ENCODE measurements at regions not wholly inside any gene's neighbourhood (a gene's known extent, or its start where the extent isn't known, plus 50 kb on each side); places are given as distances from the start of the nearest gene placed in this dataset.

DNA sequence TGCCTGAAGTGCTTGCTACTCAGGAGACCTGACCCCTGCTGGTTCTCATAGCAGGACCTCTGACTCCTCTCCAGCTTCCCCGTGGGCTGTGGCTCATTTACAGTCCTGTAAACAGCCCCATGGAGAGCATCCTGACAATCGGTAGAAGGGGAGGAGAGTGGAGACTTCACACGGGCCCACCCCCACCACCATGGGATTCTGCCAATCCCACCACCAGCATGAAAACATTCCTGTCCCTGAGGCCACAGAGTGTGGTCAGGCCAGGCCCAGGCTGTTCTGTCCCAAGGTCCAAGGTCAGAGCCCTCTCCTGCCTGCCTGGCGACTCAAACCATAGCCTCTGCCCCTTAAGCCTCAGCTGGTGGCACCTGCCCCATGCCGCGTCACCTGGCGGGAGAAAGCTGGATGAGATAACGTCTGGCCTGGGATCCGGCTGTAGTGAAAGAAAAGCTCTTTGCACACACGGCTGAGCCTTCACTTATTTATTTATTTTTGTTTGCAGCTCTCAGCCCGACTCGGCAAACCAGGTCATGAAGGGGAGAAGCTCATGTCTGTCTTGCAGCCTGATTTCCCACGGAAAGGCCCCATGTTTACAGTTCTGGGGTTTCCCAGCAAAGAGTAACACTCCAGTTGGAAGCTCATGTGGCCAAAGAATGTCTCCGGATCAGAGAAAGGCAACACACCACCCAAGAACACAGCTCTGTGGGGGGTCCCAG is 293.6 kb upstream of the ZMIZ1 start:
- no peak for DNase-seq (ENCODE audit: low spot score)

DNA sequence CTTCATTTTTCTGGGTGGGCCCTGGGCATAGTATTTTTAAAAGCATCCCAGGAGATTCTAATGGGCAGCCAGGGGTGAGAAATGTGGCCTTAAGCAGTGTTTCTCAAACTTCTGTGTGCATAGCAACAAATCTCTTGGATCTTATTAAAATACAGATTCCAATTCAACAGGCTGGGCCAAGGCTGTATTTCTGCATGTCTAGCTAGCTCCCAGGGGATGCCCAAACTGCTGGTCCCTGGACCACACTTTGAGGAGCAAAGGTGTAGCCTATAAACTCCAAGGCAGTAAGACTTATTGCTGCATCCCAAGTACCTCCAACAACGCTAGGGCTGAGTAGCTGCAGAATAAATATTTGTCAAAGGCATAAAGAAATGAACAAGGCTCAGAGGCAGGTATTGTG is 292.9 kb upstream of the ZMIZ1 start:
- no peak for DNase-seq (ENCODE audit: low spot score)

DNA sequence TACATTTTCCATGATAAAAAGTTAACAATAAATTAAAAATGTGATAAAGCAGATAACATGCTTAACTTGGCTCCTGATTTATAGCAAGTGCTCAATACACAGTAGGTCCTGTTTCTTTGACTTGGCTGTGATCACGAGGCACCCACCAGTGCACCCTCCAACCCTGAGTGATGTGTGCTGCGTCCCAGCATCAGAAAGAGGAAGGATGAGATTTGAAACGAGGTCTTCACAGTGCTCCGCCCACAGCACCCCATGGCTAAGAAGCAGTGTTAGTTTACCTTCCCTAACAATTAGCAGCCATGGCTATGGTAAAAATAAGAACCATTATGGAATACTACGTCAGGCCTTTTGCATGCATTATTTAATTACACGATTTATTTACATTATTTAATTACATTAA is 292.0 kb upstream of the ZMIZ1 start:
- no peak for DNase-seq (ENCODE audit: low spot score)

DNA sequence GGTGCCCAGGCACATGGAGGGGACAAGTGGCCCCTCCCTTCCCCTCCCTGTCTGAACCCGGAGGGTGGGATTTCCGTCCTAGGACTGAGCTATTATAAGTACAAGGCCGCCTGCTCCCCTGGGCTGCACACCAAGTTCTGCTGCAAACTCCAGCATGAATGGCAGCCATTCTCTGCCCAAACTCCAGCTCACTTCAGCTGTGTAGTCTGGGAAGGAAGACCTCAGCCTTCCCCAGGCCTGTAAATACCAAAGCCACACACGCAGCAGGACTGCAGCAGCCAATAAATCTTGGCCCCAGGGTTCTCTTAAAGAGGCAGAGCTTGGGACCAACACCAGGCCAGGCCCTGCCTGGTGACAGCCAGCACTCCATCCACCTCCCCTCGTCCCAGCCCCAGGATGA is 291.3 kb upstream of the ZMIZ1 start:
- DNase-seq (ENCODE audit: low spot score), result no peak

DNA sequence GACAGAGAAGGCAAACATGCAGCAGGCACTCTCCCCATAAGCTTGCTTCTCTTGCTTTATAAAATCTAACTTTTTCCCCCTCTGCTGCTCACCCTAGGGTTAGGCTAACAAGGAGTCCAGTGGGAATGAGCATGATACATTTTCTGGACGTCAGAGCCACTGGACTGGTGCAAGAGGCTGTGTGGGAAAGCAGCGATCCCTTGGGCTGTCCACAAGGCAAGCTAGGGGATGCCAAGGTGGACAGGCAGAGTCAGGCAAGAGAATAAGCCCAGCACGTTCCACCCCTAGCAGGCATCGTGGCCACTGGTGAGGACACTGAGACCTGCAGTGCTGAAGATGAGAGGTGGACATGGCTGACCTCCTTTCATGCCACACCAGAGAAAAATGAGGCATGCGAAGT is 290.9 kb upstream of the ZMIZ1 start:
- DNase-seq (ENCODE audit: low spot score), result no peak

DNA sequence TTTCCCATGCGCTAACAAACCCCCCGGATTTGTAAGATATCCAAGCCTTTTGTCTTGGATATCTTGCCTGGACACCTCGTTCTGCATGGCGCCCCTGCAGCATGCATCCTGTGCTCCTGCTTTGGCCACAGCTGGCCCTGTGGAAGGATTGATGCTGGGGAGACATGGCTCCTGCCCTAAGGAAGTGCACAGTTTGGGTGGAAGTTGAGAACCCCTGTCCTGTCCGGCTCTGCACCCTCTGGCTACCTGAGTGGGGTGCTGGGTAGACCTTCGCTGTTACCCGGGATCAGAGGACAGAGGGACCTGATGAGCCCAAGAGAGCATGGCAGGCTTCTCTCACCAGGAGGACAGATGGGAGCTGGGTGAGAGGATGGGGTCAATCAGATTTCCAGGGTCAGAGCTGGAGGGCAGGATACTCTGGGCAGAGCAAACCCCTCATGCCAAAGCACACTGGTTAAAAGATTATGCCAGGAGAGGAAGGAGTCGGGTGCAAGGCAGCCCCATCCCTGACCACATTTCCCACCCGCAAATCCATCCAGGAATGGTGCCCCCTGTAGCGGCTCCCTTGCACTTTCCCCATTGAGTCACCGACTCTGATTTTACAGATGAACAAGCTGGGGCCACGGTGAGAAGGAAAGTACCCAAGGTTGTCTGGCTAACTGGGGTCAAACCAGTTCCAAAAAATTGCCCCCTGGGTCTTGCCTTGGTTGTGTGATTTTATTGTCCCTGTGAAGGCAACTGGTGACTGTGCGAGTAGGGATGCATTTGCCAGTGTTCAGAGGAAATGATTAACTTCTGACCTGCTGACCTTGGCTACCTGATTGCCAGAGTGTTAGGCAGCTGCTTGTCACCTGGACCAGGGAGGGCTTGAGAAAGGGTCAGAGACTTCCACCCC is 290.1 kb upstream of the ZMIZ1 start:
- no peak for DNase-seq (ENCODE audit: low spot score)

DNA sequence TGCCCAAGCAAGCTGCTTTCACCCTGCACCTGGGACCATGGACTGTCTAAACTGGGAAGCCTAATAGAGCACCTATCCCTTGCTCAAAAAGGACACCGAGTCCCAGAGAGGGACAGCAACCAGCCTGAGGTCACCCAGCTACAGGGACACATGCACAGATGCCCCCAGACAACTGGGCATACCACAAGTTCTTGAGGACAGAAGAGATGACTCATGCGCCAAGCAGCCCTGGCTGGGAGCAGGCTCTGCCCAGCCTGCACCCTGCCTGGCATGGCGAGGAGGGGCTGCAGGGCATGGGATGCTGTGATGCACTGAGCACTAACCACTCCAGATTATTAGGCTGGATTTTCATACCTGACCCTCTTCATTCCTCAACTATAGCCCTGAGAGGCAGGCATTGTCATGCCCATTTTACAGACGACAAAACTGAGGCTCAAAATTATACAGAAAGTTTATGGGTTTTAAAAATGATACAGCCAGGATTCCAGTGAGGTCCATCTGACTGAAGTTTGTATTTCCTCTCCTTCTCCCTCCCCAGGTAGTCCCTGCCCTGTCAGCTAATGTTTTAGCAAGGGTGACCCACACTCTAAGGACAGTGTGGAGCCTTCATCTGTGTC is 289.3 kb upstream of the ZMIZ1 start:
- DNase-seq (ENCODE audit: low spot score), result no peak

DNA sequence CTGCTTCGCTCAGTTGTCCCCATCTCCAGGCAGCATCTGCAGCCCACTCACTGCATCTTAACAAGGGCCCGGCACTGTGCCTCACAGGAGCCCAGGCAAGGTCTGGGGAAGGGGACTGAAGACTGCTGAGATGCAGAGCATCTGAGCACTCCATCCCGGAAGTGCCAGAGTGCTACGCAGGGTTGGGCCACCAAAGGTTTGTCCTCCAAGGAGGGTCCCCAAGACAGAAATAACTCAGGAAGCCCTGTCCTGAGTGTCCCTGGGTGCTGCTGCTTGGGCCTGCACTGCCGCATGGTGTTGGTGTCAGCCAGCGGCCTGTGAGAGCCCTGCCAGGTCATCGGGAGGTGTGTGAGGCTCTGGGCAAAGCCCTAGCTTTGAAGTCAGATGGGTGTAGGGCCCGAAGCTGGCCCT is 288.2 kb upstream of the ZMIZ1 start:
- no peak for DNase-seq (ENCODE audit: low spot score)

DNA sequence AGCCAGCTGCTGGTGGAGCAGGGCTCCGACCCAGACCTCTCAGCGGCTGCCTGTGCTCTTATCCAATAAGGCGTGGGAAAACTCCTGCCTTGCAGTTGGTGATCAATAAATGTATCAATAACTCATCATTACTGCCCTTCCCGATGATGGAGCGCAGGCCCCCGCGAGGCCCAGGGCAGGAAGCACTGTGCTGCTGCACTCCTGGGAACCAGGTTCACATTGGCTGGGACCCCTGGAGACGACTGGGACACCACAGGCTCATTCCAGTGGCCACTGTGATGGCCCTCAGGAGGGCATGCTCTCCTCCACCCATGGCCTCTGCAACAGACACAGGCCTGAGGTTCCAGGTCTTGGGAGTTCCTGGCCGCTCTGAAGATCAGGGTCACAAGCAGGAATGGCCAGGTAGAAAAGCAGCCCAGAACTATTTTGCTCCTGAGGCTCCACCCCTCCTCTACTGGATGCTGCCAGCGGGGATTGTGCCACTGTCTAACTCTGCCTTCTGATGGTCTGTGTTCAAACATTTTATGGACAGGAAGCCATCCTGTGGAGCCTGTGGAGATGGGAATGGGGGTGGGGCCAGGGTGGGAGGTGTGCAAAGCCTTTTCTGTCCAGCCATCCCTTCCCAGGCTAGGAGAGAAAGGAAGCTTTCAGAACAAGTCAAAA is 287.4 kb upstream of the ZMIZ1 start:
- DNase-seq (ENCODE audit: low spot score), result no peak

DNA sequence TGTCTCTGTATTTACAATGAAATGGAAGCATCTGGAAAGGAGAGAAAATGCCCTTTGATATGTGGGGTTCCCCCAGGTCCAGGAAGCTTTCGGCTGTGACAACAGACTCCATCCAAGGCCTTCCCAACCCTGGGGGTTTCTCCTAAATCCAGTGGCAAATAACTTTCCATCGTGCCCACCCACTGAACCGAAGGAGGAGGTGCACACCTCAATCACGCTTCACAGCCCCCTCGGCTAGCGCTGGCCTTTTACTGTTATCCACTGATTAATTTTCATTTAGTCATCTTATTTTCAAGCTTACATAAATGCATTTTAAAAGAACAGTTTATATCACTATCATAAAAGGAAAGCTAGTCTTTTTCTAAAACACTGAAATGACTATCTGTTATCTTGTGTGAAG is 286.8 kb upstream of the ZMIZ1 start:
- DNase-seq (ENCODE audit: low spot score), result no peak

DNA sequence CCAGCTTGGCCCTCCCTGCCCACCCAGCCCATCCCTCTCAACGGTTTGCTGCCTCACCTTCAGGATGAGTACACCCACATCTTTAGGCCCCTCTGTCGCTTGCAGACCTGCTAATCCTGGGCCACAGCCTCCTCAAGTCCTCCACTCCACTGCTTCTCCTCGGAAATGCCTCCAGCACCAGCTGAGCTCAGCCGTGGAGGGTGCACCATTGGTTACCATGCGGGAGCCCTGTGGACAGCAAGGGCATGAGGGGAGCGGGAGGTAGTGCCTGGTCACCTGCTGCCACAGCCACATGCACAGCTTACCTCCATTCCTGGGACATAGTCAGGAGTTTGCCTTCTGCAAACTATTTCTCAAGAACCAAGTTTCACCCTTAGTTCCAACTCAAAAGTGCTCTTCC is 286.3 kb upstream of the ZMIZ1 start:
- no peak for DNase-seq (ENCODE audit: low spot score)

DNA sequence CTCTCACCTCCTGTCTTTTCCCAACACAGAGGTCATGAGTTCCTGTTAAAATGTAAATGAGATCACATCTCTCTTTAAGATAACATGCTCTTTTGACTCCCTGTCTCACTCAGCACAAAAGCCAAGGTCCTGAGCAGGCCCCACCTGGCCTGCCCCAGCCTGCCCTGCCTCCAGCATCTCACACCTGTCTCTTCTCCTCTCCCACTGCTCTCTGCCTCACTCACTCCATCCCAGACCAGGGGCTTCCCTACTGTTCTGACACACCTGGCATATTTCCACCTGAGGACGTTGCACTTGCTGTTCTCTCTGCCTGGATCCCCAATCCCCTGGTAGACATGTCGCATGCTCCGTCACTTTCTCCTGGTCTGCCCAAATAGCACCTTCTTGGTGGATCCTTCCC is 285.0 kb upstream of the ZMIZ1 start:
- DNase-seq (ENCODE audit: low spot score), result no peak

DNA sequence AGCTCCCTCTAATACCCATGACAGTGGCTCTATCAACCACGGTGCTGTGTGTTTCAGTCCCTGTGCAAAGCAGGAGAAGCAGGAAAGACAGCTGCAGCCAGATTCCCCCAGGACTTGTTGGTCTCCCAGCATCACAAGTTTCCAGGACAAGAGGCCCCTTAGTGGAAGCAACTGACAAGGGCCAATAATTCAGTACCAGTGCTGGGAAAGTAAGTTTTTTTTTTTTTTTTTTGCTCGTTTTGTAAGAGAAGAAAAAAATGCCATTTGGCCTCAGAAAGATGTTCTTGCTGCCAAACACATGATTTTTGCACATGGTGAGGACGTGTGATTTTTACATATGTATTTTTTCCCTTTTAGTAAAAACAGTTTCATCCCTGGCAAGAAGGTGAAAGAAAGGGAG is 284.2 kb upstream of the ZMIZ1 start:
- DNase-seq (ENCODE audit: low spot score), result no peak

DNA sequence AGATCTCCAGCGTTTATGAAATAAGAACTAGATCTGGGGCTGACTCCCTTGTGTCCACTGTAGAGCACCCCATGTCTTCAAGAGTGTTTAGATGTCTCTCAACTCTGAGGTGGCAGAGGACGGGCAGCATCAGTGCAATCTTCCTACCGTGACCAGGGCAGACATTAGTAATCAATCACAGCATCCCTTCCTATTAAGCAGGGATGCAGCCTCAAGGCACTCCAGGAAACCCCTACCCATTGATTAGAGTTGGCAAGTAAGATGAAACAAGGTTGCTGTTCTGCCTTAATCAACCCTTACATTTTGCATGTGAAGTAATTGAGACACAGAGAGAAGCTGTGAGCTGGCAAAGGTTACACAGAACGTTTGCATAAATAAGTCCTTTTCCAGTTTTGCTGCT is 283.7 kb upstream of the ZMIZ1 start:
- no peak for DNase-seq (ENCODE audit: low spot score)

DNA sequence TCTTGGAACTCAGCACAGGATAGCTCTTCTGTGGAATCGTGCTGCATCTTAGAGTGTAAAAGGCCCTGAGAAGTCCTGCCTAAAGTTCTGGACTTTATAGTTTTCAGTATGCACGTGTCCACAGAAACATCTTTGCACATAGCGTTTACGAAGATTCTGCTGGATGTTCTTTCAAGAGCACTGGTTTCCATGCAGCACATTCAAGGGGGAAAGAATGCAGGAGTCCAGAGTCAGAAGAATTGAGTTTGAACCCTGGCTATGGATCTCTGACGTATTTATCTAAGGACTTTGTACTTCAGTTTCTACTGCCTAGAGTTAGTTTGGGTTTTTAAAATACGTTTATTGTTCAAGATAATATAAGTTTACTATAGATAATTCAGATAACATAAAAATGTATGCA is 282.8 kb upstream of the ZMIZ1 start:
- no peak for DNase-seq (ENCODE audit: low spot score)

DNA sequence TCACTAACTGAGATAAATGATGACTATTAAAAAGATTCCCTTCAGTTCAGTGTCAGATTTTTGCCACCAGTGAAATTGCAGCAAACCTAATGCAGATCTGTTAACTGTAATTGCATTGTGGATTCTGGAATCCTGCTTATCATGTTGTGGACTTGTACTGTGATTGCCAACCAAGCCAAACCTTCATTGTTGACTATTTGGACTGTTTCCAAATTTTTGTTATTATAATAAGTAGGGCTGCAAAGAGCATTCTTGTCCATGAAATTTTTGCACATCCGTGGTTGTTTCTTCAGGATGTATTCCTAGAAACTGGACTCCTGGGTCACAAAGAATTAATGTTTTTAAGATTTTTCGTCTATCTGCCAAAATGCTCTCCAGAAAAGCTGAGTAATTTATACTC is 281.6 kb upstream of the ZMIZ1 start:
- no peak for DNase-seq (ENCODE audit: low spot score)

DNA sequence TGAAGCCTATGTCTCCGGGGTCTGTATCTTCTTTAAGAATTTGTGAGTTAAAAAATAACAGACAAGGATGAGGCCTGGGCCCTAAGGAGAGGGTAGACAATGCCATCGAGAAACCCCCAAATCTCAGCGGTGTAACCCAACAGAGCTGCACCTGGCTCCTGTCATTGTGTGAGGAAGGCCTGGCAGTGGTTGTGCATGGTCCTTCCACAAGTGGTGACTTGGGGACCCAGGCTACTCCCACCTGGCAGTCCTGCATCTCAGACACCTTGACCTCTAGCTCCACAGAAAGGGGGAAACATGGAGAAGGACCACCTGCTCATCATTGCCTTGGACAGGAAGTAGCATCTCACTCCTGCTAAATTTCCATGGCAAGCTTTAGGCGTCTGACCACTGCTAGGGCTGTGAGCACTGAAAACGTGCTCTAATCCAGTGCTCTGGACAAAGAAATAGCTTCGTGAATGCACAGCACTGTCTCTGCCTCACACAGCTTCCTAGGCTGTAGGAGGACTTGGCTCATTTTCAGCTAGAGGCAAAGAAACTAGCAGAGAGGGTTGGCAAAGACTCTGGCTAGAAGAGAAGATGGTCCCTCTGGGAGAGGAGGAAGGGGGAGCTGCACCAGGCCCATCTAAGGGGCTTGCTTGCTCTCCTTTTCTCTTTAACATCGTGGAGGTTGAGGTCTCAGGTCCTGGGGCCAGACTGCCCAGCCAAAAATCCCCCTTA is 273.9 kb upstream of the ZMIZ1 start:
- DNase-seq (ENCODE audit: low spot score), result no peak

DNA sequence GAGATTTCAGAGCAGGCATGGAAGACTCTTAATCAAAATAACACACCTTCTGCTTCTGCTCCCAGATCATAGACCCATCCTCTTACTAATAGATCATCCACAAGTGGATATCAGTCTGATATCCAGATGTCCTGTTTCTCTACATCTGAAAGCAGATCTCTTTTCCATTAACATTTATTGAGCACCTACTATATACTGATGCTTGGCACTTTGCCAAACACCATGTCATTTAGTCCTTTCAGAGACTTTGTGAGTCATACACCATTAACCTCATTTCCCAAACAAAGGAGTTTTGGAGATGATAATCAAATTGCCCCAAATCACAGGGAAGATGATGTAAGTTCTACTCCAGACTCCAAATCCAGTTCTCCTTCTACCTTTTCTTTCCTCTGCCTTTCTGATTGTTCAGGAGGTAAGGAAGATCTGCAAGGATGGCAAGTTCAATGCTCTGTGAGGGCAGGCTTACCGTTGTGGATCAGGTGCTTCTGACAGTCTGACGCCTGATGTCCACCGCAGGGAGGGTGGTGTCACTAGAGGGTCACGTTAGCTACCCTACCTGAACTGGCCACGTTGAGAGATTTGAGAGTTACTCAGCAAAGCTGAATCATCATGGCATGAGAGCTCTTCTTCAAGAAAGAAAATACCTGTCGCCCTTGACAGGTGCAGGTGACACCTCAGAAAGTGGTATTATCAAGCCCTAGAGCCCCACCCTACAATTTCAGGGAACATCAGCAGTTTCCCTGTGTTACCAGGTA is 269.6 kb upstream of the ZMIZ1 start:
- DNase-seq (ENCODE audit: low spot score), result no peak

DNA sequence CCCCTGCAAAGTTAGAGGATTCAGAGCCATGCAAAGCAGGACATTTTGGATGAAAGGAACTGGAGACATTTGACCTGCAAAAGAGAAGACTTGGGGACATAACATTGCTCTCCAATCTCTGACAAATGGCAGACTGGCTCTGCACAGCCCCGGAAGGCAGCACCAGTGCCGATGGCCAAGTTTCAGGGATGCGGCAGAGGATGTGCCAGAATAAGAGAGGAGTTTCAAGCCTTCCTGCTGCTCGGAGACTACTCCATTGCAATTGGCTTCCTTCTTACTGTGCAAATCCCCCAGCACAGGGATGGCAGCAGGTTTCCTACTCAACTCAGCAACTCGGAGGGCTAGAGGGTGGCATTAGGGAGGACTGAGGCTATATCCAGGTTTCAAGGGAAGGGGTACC is 268.8 kb upstream of the ZMIZ1 start:
- no peak for DNase-seq (ENCODE audit: low spot score)

DNA sequence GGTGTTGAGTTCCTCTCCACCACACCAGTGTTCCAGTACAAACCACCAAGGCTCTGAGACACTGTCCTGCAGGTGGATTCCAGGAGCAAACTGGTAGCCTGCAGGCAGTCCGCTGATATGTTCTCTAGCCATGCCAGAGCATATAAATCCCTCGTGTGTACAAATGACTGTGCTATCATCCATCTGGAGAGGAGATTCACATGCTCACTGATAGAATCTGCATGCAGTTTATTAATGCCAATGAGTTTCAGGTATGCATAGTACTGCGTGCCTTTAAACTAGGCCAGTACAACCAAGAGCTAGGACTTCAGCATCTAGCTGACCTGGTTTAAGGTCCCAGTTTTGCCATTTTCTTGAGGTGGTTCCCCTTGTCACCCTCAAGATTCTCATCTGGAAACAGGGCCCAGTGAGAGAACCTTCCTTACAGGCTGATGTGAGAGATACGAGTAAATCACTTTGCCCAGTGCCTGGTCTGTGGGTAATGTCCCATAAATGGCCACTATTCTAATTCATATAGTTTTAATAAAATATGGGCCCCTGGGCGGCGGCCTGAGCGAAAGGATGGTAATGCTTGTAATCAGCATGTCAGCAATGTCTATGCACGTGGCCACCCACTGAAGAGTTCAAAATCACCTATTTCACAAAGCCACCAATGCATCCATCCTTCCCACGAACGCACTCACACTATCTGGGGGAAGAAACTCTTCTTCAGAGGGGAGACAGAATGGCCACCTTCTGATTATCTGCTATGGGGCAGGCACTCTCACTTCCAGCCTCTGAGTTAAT is 268.0 kb upstream of the ZMIZ1 start:
- DNase-seq (ENCODE audit: low spot score), result no peak

Data from RKO (cell line).